GM12864 (cell line): ENCODE measurements at regions not wholly inside any gene's neighbourhood (a gene's known extent, or its start where the extent isn't known, plus 50 kb on each side); places are given as distances from the start of the nearest gene placed in this dataset.

ENCODE experiments used
- DNase-seq: peaks from one replicate; pipeline ENCODE4 v3.0.0-alpha.2; 2011; ENCODE audit warnings: low read depth
- H3K4me3 ChIP-seq: 2 replicates; pipeline ENCODE4 v1.5.1; 2011; ENCODE audit warnings: mild to moderate bottlenecking, low read depth, low read length, control low read depth
- TF ChIP-seq, protein P1 (sequence below): IDR thresholded peaks from 2 replicates; pipeline ENCODE4 v1.5.1; 2011; ENCODE audit warnings: low read depth, mild to moderate bottlenecking, moderate library complexity, low read length, control low read depth, inconsistent platforms; ENCODE audit errors: missing control alignments

GRCh38 chr10:130617985-130618384, 481.8 kb downstream of the GLRX3 start:
- no peak for DNase-seq
- H3K4me3 ChIP-seq, result no peak overlapping the region
- TF ChIP-seq, protein P1, sequence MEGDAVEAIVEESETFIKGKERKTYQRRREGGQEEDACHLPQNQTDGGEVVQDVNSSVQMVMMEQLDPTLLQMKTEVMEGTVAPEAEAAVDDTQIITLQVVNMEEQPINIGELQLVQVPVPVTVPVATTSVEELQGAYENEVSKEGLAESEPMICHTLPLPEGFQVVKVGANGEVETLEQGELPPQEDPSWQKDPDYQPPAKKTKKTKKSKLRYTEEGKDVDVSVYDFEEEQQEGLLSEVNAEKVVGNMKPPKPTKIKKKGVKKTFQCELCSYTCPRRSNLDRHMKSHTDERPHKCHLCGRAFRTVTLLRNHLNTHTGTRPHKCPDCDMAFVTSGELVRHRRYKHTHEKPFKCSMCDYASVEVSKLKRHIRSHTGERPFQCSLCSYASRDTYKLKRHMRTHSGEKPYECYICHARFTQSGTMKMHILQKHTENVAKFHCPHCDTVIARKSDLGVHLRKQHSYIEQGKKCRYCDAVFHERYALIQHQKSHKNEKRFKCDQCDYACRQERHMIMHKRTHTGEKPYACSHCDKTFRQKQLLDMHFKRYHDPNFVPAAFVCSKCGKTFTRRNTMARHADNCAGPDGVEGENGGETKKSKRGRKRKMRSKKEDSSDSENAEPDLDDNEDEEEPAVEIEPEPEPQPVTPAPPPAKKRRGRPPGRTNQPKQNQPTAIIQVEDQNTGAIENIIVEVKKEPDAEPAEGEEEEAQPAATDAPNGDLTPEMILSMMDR, result no peak

DNA sequence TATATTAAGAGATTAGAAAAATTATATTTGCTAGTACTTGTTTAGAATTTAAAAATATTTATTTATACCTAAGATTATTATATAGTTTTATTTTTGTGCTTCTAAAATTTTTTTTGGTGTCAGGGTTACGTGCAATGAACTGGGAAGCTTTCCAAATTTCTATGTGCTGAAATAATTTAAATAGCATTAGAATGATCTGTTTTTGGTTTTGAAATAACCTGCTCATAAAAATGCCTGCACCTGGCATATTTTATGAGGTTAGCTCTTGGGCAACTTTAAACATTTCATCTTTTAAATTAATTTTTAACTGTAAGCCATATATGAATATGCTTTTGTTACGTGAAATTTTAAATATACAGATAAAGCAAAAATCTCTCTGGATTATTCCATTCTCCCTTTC, 482.5 kb downstream of the GLRX3 start:
- no peak overlapping the region for H3K4me3 ChIP-seq
- DNase-seq, result no peak
- TF ChIP-seq, protein P1, result no peak

GRCh38 chr10:130621231-130621775, 485.1 kb downstream of the GLRX3 start:
- no peak for DNase-seq
- TF ChIP-seq, protein P1, result no peak
- no peak overlapping the region for H3K4me3 ChIP-seq

DNA sequence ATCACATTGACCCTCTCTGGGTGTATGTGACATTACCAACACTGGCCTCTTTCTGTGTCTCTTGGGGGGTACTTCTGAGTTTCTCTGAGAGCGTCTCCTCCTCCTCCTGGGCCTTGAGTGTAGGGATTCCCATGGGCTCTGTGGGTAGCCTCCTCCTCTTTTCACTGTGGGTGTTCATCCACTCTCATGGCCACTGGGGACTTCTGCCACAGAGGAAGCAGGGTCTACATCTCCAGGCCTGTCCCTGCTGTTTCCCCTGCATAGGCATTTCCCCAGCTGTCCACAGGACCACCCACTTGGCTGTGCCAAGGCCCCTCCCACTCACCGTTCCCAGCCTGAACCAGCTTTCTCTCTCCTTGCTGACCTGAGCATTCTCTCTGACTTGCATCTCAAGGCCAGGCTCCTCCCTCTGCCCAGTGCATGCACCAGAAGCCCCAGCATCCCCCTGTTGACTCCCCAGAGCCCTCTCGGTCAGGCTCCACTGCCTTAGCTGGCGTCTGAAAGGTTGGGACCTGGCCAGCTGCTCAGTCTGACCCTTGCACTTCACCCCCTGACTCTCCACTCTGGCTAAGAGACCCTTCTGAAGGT, 487.6 kb downstream of the GLRX3 start:
- DNase-seq, result no peak
- H3K4me3 ChIP-seq, result no peak overlapping the region
- TF ChIP-seq, protein P1, result no peak

- TF ChIP-seq, protein P1, result no peak
- no peak overlapping the region for H3K4me3 ChIP-seq
- no peak for DNase-seq
Measured at GRCh38 chr10:130627346-130628045, 491.3 kb downstream of the GLRX3 start.

DNA sequence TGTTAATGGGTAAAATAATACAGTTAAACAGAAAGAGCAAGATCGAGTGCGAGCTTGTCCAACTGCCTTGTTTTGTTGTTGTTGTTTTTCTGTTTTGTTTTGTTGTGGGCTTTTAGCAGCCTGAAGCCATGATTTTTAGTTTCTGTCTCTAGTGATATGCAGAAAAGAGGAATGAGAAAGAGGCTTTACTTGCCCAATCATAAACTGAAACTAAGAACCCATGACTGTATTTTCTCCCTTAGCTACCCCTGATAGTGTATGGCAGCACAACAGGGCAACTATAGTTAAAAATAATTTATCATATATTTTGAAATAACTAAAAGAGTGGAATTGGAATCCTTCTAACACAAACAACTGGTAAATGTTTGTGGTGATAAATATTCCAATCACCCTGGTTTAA, 493.9 kb downstream of the GLRX3 start:
- TF ChIP-seq, protein P1, result no peak
- DNase-seq, result no peak

More for the DNA sequence above, 493.9 kb downstream of the GLRX3 start:
- H3K4me3 ChIP-seq, result no peak overlapping the region
